Uterus (tissue), 3 donors: ENCODE measurements at regions not wholly inside any gene's neighbourhood (a gene's known extent, or its start where the extent isn't known, plus 50 kb on each side); places are given as distances from the start of the nearest gene placed in this dataset.

Experiments
- DNase-seq, 2 donors: peaks; one replicate each; pipeline ENCODE4 v3.0.0-alpha.2; 2019 to 2020
- H3K27ac ChIP-seq, 2 donors: fragments of 200-600 bp; sonication (generic); 1 replicate in 1 of 2; 2 replicates in 1 of 2; pipeline ENCODE4 v1.5.1; 2016 to 2018
- H3K27me3 ChIP-seq, 2 donors: fragments of 200-600 bp; sonication (generic); one replicate each; pipeline ENCODE4 v1.5.1; 2018 to 2019; ENCODE audit warnings: control low read depth in 1 of 2
- H3K36me3 ChIP-seq, 2 donors: fragments of 200-600 bp; sonication (generic); one replicate each; pipeline ENCODE4 v1.5.1; 2019; ENCODE audit warnings: control low read depth in 1 of 2
- H3K4me1 ChIP-seq, 2 donors: fragments of 200-600 bp; sonication (generic); one replicate each; pipeline ENCODE4 v1.5.1; 2018 to 2019; ENCODE audit warnings: control low read depth in 1 of 2
- H3K4me3 ChIP-seq, 2 donors: fragments of 200-600 bp; sonication (generic); 1 replicate in 1 of 2; 2 replicates in 1 of 2; pipeline ENCODE4 v1.5.1; 2018 to 2019; ENCODE audit warnings: mild to moderate bottlenecking in 1 of 2
- H3K9me3 ChIP-seq, 2 donors: fragments of 200-600 bp; sonication (generic); one replicate each; pipeline ENCODE4 v1.5.1; 2019; ENCODE audit warnings: control low read depth in 1 of 2
- CTCF ChIP-seq, 4 experiments: fragments of 200-600 bp in 2 of 4; fragments of 450-650 bp in 2 of 4; sonication (generic) in 2 of 4; IDR thresholded peaks; one replicate each; pipeline ENCODE4 v1.5.1; 2016 to 2019; ENCODE audit warnings: antibody characterized with exemption in 4 of 4, mild to moderate bottlenecking in 2 of 4, moderate library complexity in 1 of 4
- POLR2A ChIP-seq, 2 donors: fragments of 450-650 bp; IDR thresholded peaks; one replicate each; pipeline ENCODE4 v1.6.1; 2016; ENCODE audit warnings: antibody characterized with exemption in 2 of 2, mild to moderate bottlenecking in 1 of 2, moderate library complexity in 1 of 2
- intact Hi-C: fragments of 100-400 bp; cut with DNase I; formaldehyde crosslinking; loops from one replicate; pipeline ENCODE4 v1.15.1; 2023; ENCODE audit warnings: low total_unique reads
- donor health status: DM: yes; HTN: yes; CAD: no.

GRCh38 chr7:121473645-121474300, 77.7 kb upstream of the FAM3C start:
- intact Hi-C loops = no loop called here
- H3K4me1 ChIP-seq = no peaks in the 10 kb centered on the region
- no peaks in the 10 kb centered on the region for H3K9me3 ChIP-seq
- H3K27me3 ChIP-seq = no peaks in the 10 kb centered on the region
- no peak overlapping the region for H3K27ac ChIP-seq
- DNase-seq = no peak
- no peaks in the 10 kb centered on the region for H3K36me3 ChIP-seq
- no peak overlapping the region for H3K4me3 ChIP-seq
- TF ChIP-seq POLR2A (IDR thresholded peaks at IDR 0.05) (no peak), CTCF (IDR thresholded peaks at IDR 0.05) (no peak)

GRCh38 chr7:121466455-121466854, 70.3 kb upstream of the FAM3C start:
- no peak for DNase-seq
- no peaks in the 10 kb centered on the region for H3K36me3 ChIP-seq
- no peak overlapping the region for H3K27ac ChIP-seq
- TF ChIP-seq CTCF (IDR thresholded peaks at IDR 0.05) (no peak), POLR2A (IDR thresholded peaks at IDR 0.05) (no peak)
- no peak overlapping the region for H3K4me3 ChIP-seq
- intact Hi-C loops = no loop called here
- no peaks in the 10 kb centered on the region for H3K27me3 ChIP-seq
- H3K4me1 ChIP-seq = no peaks in the 10 kb centered on the region
- H3K9me3 ChIP-seq = no peaks in the 10 kb centered on the region

DNA sequence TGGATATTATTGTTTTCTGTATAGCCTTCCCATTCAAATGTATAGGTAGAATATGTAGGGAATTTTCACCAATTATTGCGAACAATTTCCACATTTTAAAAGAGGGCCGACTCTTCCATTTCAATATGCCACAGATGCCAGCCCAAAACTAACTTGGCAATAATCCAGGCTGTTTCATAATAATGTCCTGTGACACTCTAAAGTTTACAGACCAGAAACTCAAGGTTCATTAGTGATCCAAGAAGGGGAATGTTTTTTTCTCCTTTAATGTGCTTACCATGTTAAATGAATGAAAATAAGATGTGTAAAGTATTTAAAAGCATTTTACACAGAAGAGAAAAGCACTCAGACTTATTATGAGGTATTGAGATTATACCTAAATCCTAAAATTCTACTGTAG, 63.0 kb upstream of the FAM3C start:
- Histone ChIP-seq H3K4me1 (no peaks in the 10 kb centered on the region), H3K9me3 (no peaks in the 10 kb centered on the region), H3K27me3 (no peaks in the 10 kb centered on the region), H3K27ac (no peak overlapping the region), H3K4me3 (no peak overlapping the region), H3K36me3 (no peaks in the 10 kb centered on the region)
- DNase-seq = no peak
- intact Hi-C loops = no loop called here
- TF ChIP-seq CTCF (IDR thresholded peaks at IDR 0.05) = no peak
- no peak for TF ChIP-seq POLR2A (IDR thresholded peaks at IDR 0.05)

GRCh38 chr7:121456785-121457359, 60.8 kb upstream of the FAM3C start:
- Histone ChIP-seq H3K4me3 (no peak overlapping the region), H3K4me1 (no peaks in the 10 kb centered on the region), H3K36me3 (no peaks in the 10 kb centered on the region), H3K9me3 (no peaks in the 10 kb centered on the region), H3K27ac (no peak overlapping the region), H3K27me3 (no peaks in the 10 kb centered on the region)
- TF ChIP-seq CTCF (IDR thresholded peaks at IDR 0.05) (no peak), POLR2A (IDR thresholded peaks at IDR 0.05) (no peak)
- intact Hi-C loops = no loop called here
- DNase-seq = no peak

DNA sequence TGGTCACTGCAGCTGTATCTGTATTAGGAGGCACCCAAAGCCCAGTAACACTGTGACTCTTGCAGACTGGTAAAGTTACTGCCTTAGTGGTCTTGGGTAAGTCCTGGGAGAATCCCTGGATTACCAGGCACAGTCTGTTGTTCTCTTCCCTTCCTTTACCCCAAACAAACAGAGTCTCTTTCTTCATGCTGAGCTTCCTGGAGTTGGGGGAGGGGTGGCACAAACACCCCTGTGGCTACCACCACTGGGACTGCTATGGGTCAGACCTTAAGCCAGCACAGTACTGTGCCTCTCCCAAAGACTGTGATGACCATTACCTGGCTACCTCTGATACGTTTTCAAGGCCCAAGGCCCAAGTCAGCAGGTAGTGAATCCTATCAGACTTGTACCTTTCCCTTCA, 59.9 kb upstream of the FAM3C start:
- Histone ChIP-seq H3K27me3 (no peaks in the 10 kb centered on the region), H3K9me3 (no peaks in the 10 kb centered on the region), H3K27ac (no peak overlapping the region), H3K4me1 (no peaks in the 10 kb centered on the region), H3K4me3 (no peak overlapping the region), H3K36me3 (no peaks in the 10 kb centered on the region)
- TF ChIP-seq POLR2A (IDR thresholded peaks at IDR 0.05) (no peak), CTCF (IDR thresholded peaks at IDR 0.05) (no peak)
- intact Hi-C loops = no loop called here
- no peak for DNase-seq
